Mucosa of descending colon (tissue), 3 donors: ENCODE measurements at regions not wholly inside any gene's neighbourhood (a gene's known extent, or its start where the extent isn't known, plus 50 kb on each side); places are given as distances from the start of the nearest gene placed in this dataset.

Experiments
- ATAC-seq: fragments of 200-7000 bp; cut with Tn5 transposase; one replicate; pipeline ENCODE4 v1.9.1; 2020; ENCODE audit warnings: mild to moderate bottlenecking, moderate library complexity
- DNase-seq, 3 donors: peaks; one replicate each; pipeline ENCODE4 v3.0.0-alpha.2; 2020
- H3K36me3 ChIP-seq: fragments of 200-600 bp; one replicate; pipeline ENCODE4 v1.8.0; 2021; ENCODE audit warnings: low read depth, mild to moderate bottlenecking
- H3K4me1 ChIP-seq: fragments of 200-600 bp; one replicate; pipeline ENCODE4 v1.8.0; 2021; ENCODE audit warnings: low read depth, mild to moderate bottlenecking
- H3K4me3 ChIP-seq: fragments of 200-600 bp; one replicate; pipeline ENCODE4 v1.8.0; 2021; ENCODE audit warnings: mild to moderate bottlenecking
- H3K9me3 ChIP-seq: fragments of 200-600 bp; one replicate; pipeline ENCODE4 v1.8.0; 2021; ENCODE audit warnings: mild to moderate bottlenecking
- intact Hi-C, 2 donors: fragments of 100-400 bp; cut with DNase I in 1 of 2; cut with micrococcal nuclease in 1 of 2; formaldehyde crosslinking; loops; one replicate each; pipeline versions ENCODE4 v1.11.0 to v1.11.1; 2022; cut with DNase I, micrococcal nuclease
- TF ChIP-seq, protein P1 (sequence below): fragments of 200-600 bp; IDR thresholded peaks from one replicate; pipeline ENCODE4 v1.8.0; 2022; ENCODE audit warnings: antibody characterized with exemption, mild to moderate bottlenecking
- donor health status: DM: no; HTN: no; CAD: no; lungs with moderate emphysema.
- donor health status: DM: no; HTN: no; CAD: no.
- donor health status: DM: no; HTN: yes; CAD: no.

DNA sequence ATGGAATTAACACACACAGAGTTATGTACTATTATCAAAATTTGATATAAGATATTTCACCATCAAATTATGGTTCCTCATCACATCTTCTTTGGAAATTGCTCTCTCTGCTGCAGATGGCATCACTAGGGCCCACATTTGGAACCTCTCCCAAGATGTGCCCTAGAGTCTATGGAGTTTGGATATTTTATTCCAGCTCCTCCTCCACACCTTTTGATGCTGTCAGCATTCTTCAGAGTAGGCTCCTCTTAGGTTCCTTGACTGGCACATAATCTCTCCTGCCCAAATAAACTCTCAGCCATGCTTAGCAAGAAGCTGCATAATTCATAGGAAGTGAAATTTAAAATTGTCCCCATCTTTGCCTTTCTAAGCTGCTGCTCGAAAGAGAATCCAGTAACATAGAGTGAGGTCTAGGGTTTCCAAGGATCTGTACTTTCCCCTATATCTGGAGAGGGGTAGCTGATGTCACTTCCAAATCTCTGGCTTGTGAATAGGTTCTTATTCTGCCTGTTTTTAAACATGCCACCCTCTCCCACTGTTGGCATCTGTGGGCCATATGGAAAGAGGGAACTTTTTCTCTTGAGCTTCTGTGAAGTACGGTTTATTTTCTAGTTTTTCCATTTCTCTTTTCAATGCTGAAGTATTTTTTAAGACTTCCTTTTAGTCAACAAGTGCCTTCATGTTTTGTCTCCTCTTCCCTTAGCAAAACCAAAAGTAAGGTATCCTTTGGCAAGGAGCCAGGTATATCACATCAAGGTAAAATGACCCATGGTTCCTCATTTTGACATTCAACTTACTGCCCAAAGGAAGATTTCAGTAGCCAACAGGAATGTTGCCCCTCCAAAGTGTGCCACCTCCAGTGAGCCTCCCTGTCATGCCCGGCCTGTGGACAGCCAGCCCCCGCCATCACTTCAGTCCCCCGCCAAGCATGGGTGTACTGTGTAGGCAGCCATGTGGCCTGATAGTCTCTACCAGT, 75.3 kb upstream of the C2CD4B start:
- no peaks in the 10 kb centered on the region for H3K36me3 ChIP-seq
- intact Hi-C loops, result no loop called here
- H3K4me1 ChIP-seq, result no peaks in the 10 kb centered on the region
- TF ChIP-seq, protein P1, sequence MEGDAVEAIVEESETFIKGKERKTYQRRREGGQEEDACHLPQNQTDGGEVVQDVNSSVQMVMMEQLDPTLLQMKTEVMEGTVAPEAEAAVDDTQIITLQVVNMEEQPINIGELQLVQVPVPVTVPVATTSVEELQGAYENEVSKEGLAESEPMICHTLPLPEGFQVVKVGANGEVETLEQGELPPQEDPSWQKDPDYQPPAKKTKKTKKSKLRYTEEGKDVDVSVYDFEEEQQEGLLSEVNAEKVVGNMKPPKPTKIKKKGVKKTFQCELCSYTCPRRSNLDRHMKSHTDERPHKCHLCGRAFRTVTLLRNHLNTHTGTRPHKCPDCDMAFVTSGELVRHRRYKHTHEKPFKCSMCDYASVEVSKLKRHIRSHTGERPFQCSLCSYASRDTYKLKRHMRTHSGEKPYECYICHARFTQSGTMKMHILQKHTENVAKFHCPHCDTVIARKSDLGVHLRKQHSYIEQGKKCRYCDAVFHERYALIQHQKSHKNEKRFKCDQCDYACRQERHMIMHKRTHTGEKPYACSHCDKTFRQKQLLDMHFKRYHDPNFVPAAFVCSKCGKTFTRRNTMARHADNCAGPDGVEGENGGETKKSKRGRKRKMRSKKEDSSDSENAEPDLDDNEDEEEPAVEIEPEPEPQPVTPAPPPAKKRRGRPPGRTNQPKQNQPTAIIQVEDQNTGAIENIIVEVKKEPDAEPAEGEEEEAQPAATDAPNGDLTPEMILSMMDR, result no peak
- no peaks in the 10 kb centered on the region for H3K9me3 ChIP-seq
- no peak overlapping the region for H3K4me3 ChIP-seq
- ATAC-seq (no peak), DNase-seq (no peak)

GRCh38 chr15:62241135-62241770, 76.2 kb upstream of the C2CD4B start:
- ATAC-seq (peak; percentile 67), DNase-seq (peak in 2 of 3 donors; percentile 44 to 59)
- Histone ChIP-seq H3K9me3 (no peaks in the 10 kb centered on the region), H3K36me3 (no peaks in the 10 kb centered on the region), H3K4me3 (no peak overlapping the region), H3K4me1 (no peaks in the 10 kb centered on the region)
- intact Hi-C loops, result no loop called here
- TF ChIP-seq, protein P1, result peak; percentile 15

GRCh38 chr15:62242999-62243398, 77.9 kb upstream of the C2CD4B start:
- no peaks in the 10 kb centered on the region for H3K36me3 ChIP-seq
- intact Hi-C loops, result no loop called here
- no peaks in the 10 kb centered on the region for H3K9me3 ChIP-seq
- DNase-seq, result no peak
- no peak overlapping the region for H3K4me3 ChIP-seq
- no peaks in the 10 kb centered on the region for H3K4me1 ChIP-seq
- ATAC-seq, result no peak
- TF ChIP-seq, protein P1, result no peak

DNA sequence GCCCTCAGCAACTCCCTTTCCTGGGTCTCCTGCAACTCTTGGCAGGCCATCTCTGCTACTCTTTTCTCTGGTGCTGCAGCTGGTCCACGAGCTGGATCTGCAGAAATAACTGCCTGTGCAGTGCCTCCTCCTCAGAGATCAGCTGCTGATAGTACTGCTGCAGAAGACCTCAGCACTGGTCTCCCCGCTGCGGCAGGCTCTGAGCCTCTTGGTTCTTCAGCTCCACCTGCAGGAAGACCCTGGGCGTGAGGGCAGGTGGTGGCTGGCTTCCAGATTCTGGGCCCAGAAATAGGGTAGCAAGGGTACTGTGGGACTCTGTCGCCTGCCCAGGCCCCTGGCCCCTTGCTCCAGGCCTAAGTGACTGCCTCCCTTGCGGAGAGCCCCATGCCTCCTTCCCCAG, 79.7 kb upstream of the C2CD4B start:
- H3K9me3 ChIP-seq, result no peaks in the 10 kb centered on the region
- ATAC-seq (no peak), DNase-seq (no peak)
- no peaks in the 10 kb centered on the region for H3K4me1 ChIP-seq
- TF ChIP-seq, protein P1, result no peak
- H3K4me3 ChIP-seq, result no peak overlapping the region
- intact Hi-C loops, result no loop called here
- H3K36me3 ChIP-seq, result no peaks in the 10 kb centered on the region

DNA sequence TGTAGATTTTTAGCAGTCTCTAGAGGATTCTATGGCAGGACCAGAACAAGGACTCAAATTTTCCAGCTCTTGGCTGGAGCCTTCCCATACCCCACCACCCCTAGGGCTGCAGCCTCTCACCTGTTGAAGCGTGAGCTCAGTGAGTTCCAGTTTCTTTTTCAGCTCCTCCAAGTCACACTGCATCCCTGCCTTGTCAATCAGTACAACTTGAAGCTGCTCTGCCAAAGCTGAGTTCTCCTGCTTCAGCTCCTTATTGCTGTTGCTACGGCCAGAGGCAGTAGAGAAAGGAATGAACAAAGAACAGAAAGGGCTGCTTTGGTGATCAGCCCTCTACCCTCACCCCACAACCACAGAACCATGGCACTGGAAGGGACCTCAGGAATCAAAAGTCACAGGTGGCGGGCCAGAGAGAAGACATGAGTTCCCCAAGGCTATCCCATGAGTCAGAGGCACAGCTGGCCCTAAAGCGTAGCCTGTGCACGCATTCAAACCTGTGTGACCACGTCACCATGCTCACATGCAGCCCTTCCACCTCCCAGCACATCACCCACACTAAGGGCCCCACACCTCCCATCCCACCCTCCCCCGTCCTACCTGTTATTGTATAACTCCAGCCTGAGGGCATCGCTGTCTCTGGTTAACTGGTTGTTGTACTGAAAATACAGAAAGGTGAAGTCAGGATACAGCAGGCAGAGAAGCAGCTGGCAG, 83.3 kb upstream of the C2CD4B start:
- Histone ChIP-seq H3K36me3 (no peaks in the 10 kb centered on the region), H3K9me3 (no peaks in the 10 kb centered on the region), H3K4me1 (no peaks in the 10 kb centered on the region), H3K4me3 (no peak overlapping the region)
- ATAC-seq (no peak), DNase-seq (no peak)
- TF ChIP-seq, protein P1, result no peak
- intact Hi-C loops, result no loop called here
